ENCODE measurements at regions not wholly inside any gene's neighbourhood (a gene's known extent, or its start where the extent isn't known, plus 50 kb on each side); places are given as distances from the start of the nearest gene placed in this dataset.

GRCh38 chr14:99100497-99101270 lies 171.3 kb downstream of the BCL11B start:
- no peak for DNase-seq

- no peak for DNase-seq
Measured at GRCh38 chr14:99101855-99102461, 170.0 kb downstream of the BCL11B start.

GRCh38 chr14:99116741-99117295 lies 155.2 kb downstream of the BCL11B start:
- no peak for DNase-seq

GRCh38 chr14:99117671-99118045 lies 154.3 kb downstream of the BCL11B start:
- DNase-seq, result no peak

GRCh38 chr14:99118046-99118721 lies 153.8 kb downstream of the BCL11B start:
- DNase-seq, result no peak

- no peak for DNase-seq
Measured at GRCh38 chr14:99118946-99119345, 153.1 kb downstream of the BCL11B start.
